IMR-90 (cell line): ENCODE measurements at regions not wholly inside any gene's neighbourhood (a gene's known extent, or its start where the extent isn't known, plus 50 kb on each side); places are given as distances from the start of the nearest gene placed in this dataset.

Source experiments
- ATAC-seq: fragments of 200-7000 bp; cut with Tn5 transposase; 2 replicates; pipeline ENCODE4 v1.9.1; 2020; ENCODE audit warnings: low read depth, mild to moderate bottlenecking, moderate library complexity
- BruUV-seq: library from RNA; stranded (reverse); fragments of 400-500 nt; replicated peaks from 2 replicates; lab custom pipeline; 2021; lab: Mats Ljungman, UMichigan
- CTCF ChIA-PET: fragments of 300-600 bp; formaldehyde crosslinking; extraction: SDS; loops from one replicate; lab custom pipeline; 2021; ENCODE audit warnings: antibody characterized with exemption; lab: Yijun Ruan, JAX
- POLR2A ChIA-PET: fragments of 300-600 bp; sonication (Branson Sonifier 250); formaldehyde crosslinking; loops from one replicate; lab custom pipeline; 2022; ENCODE audit warnings: antibody characterized with exemption; ENCODE audit not compliant: unreplicated experiment; lab: Charles Lee
- DNase-seq: peaks from one replicate; pipeline ENCODE4 v3.0.0; 2013
- H2AFZ ChIP-seq: replicated peaks from 2 replicates; pipeline ENCODE3; 2013; ENCODE audit warnings: low read length, mild to moderate bottlenecking; ENCODE audit not compliant: poor library complexity
- H2AK5ac ChIP-seq: 2 replicates; pipeline ENCODE4 v1.6.1; 2013; ENCODE audit warnings: low read depth, low read length, inconsistent platforms
- H2AK9ac ChIP-seq: replicated peaks from 2 replicates; pipeline ENCODE3; 2013; ENCODE audit warnings: mild to moderate bottlenecking, low read depth, low read length, moderate library complexity; ENCODE audit not compliant: poor library complexity
- H2BK120ac ChIP-seq: 2 replicates; pipeline ENCODE4 v1.6.1; 2013; ENCODE audit warnings: low read depth, low read length, inconsistent platforms
- H2BK15ac ChIP-seq: 3 replicates; pipeline ENCODE4 v1.6.1; 2013; ENCODE audit warnings: low read depth, low read length, inconsistent platforms
- H2BK20ac ChIP-seq: 2 replicates; pipeline ENCODE4 v1.6.1; 2013; ENCODE audit warnings: low read depth, mild to moderate bottlenecking, inconsistent platforms, low read length, moderate library complexity
- H2BK5ac ChIP-seq: 2 replicates; pipeline ENCODE4 v1.6.1; 2013; ENCODE audit warnings: mild to moderate bottlenecking, low read depth, low read length, inconsistent platforms; ENCODE audit not compliant: poor library complexity, severe bottlenecking
- H3K14ac ChIP-seq: replicated peaks from 2 replicates; pipeline ENCODE4 v1.6.1; 2013; ENCODE audit warnings: low read depth, low read length, inconsistent platforms
- H3K18ac ChIP-seq: 2 replicates; pipeline ENCODE4 v1.6.1; 2013; ENCODE audit warnings: low read depth, low read length, control low read depth
- H3K23ac ChIP-seq: 2 replicates; pipeline ENCODE4 v1.6.1; 2013; ENCODE audit warnings: low read depth, low read length, inconsistent platforms
- H3K27ac ChIP-seq: 2 replicates; pipeline ENCODE4 v1.5.1; 2013; ENCODE audit warnings: mild to moderate bottlenecking, control low read depth, low read length; ENCODE audit not compliant: insufficient read depth
- H3K27me3 ChIP-seq: 2 replicates; pipeline ENCODE4 v1.6.1; 2013; ENCODE audit warnings: low read length; ENCODE audit not compliant: control insufficient read depth, insufficient read depth
- H3K36me3 ChIP-seq: 2 replicates; pipeline ENCODE4 v1.6.1; 2013; ENCODE audit warnings: low read length, mixed read lengths; ENCODE audit not compliant: control insufficient read depth, insufficient read depth
- H3K4ac ChIP-seq: 2 replicates; pipeline ENCODE4 v1.6.1; 2013; ENCODE audit warnings: low read depth, low read length, inconsistent platforms
- H3K4me1 ChIP-seq: 2 replicates; pipeline ENCODE4 v1.6.1; 2013; ENCODE audit warnings: low read length, mixed read lengths; ENCODE audit not compliant: control insufficient read depth, insufficient read depth
- H3K4me2 ChIP-seq: 2 replicates; pipeline ENCODE4 v1.6.1; 2013; ENCODE audit warnings: low read depth, mild to moderate bottlenecking, control low read depth, low read length, moderate library complexity
- H3K4me3 ChIP-seq: 2 replicates; pipeline ENCODE4 v1.5.1; 2013; ENCODE audit warnings: low read depth, mild to moderate bottlenecking, control low read depth, low read length, moderate library complexity; ENCODE audit not compliant: insufficient read depth
- H3K56ac ChIP-seq: 2 replicates; pipeline ENCODE4 v1.6.1; 2013; ENCODE audit warnings: low read length, inconsistent platforms; ENCODE audit not compliant: insufficient read depth; ENCODE audit errors: extremely low read depth
- H3K79me1 ChIP-seq, 2 experiments: 2 replicates each; pipeline ENCODE4 v1.6.1; 2013; ENCODE audit warnings: low read length in 2 of 2, inconsistent platforms in 1 of 2, low read depth in 1 of 2
- H3K9ac ChIP-seq: 2 replicates; pipeline ENCODE4 v1.6.1; 2013; ENCODE audit warnings: low read depth, low read length, control low read depth
- H3K9me1 ChIP-seq: 2 replicates; pipeline ENCODE4 v1.6.1; 2013; ENCODE audit warnings: low read length, inconsistent platforms; ENCODE audit not compliant: insufficient read depth
- H3K9me3 ChIP-seq: 2 replicates; pipeline ENCODE4 v1.6.1; 2013; ENCODE audit warnings: low read length; ENCODE audit not compliant: control insufficient read depth, insufficient read depth
- H4K20me1 ChIP-seq: 2 replicates; pipeline ENCODE4 v1.6.1; 2013; ENCODE audit warnings: low read length, inconsistent platforms; ENCODE audit not compliant: insufficient read depth
- H4K5ac ChIP-seq: 2 replicates; pipeline ENCODE4 v1.6.1; 2013; ENCODE audit warnings: mild to moderate bottlenecking, low read depth, low read length, control low read depth
- H4K8ac ChIP-seq, 2 experiments: 2 replicates each; pipeline ENCODE4 v1.6.1; 2013; ENCODE audit warnings: low read depth in 2 of 2, low read length in 2 of 2, control low read depth in 1 of 2, inconsistent platforms in 1 of 2
- H4K91ac ChIP-seq: 2 replicates; pipeline ENCODE4 v1.6.1; 2013; ENCODE audit warnings: low read depth, low read length, inconsistent platforms; ENCODE audit not compliant: insufficient read depth
- BHLHE40 ChIP-seq: fragments of 150-350 bp; IDR thresholded peaks from 2 replicates; pipeline ENCODE4 v1.6.1; 2016; ENCODE audit warnings: mild to moderate bottlenecking, low read depth, low read length
- CEBPB ChIP-seq: IDR thresholded peaks from 2 replicates; pipeline ENCODE4 v1.6.1; 2012; ENCODE audit warnings: low read depth, low read length, improper control_type of control experiment
- CHD1 ChIP-seq: IDR thresholded peaks from 2 replicates; pipeline ENCODE4 v1.6.1; 2012; ENCODE audit warnings: low read depth, low read length, improper control_type of control experiment
- ELK1 ChIP-seq: fragments of 150-350 bp; IDR thresholded peaks from 2 replicates; pipeline ENCODE4 v1.6.1; 2016; ENCODE audit warnings: low read depth, mild to moderate bottlenecking, low read length, moderate library complexity, borderline replicate concordance
- FOS ChIP-seq: fragments of 150-350 bp; IDR thresholded peaks from 2 replicates; pipeline ENCODE4 v1.6.1; 2016; ENCODE audit warnings: low read depth, low read length
- MAZ ChIP-seq: IDR thresholded peaks from 2 replicates; pipeline ENCODE4 v1.6.1; 2012; ENCODE audit warnings: low read depth, mild to moderate bottlenecking, low read length, improper control_type of control experiment, moderate library complexity, borderline replicate concordance
- MXI1 ChIP-seq: IDR thresholded peaks from 2 replicates; pipeline ENCODE4 v1.6.1; 2012; ENCODE audit warnings: low read depth, mild to moderate bottlenecking, low read length, moderate library complexity, borderline replicate concordance
- RFX5 ChIP-seq: IDR thresholded peaks from 2 replicates; pipeline ENCODE4 v1.8.0; 2012; ENCODE audit warnings: low read depth, mild to moderate bottlenecking, low read length, moderate library complexity
- SMC3 ChIP-seq: fragments of 150-350 bp; IDR thresholded peaks from 2 replicates; pipeline ENCODE4 v1.6.1; 2016; ENCODE audit warnings: low read depth, mild to moderate bottlenecking, antibody characterized with exemption, low read length, moderate library complexity
- WGBS, 2 experiments: methylation state at CpG; one replicate each; pipeline versions ENCODE4 v1.1.5 to v1.1.7; 2013; ENCODE audit warnings: missing lambda C conversion rate in 2 of 2; ENCODE audit not compliant: insufficient read length in 1 of 2; ENCODE audit errors: extremely low coverage in 2 of 2; 5-methylcytosine and 5-hydroxymethylcytosine counted together
- dilution Hi-C: fragments of 300-500 bp; cut with HindIII; formaldehyde crosslinking; loops from one replicate; pipeline ENCODE4 v1.14.3; 2018; ENCODE audit warnings: low sequenced_read_pairs; ENCODE audit not compliant: unreplicated experiment
- in situ Hi-C: fragments of 300-500 bp; cut with MboI; formaldehyde crosslinking; loops from 3 replicates; pipeline ENCODE4 v1.14.3; 2019; ENCODE audit warnings: low sequenced_read_pairs, inconsistent platforms, mixed read lengths
- intact Hi-C: fragments of 100-400 bp; cut with micrococcal nuclease; formaldehyde crosslinking; loops from 2 replicates; pipeline ENCODE4 v1.10.0; 2022
- TF ChIP-seq, protein P1 (sequence below): conservative IDR thresholded peaks from 2 replicates; pipeline ENCODE4 v1.5.1; 2012; ENCODE audit warnings: mild to moderate bottlenecking, low read depth, low read length, improper control_type of control experiment

- no peak overlapping the region for H3K18ac ChIP-seq
- H3K79me1 ChIP-seq = no peaks in the 10 kb centered on the region
- H3K14ac ChIP-seq = no peak overlapping the region
- H2AK9ac ChIP-seq = no peak overlapping the region
- DNase-seq (no peak), ATAC-seq (no peak)
- H3K56ac ChIP-seq = no peak overlapping the region
- no TSS peak for BruUV-seq
- H4K5ac ChIP-seq = no peak overlapping the region
- no peaks in the 10 kb centered on the region for H3K9me3 ChIP-seq
- no peaks in the 10 kb centered on the region for H4K20me1 ChIP-seq
- H3K4me1 ChIP-seq = peaks cover 3% of the 10 kb centered on the region; the same call in 1 of the 2 replicates
- H4K8ac ChIP-seq = no peak overlapping the region
- H2AK5ac ChIP-seq = no peak overlapping the region
- no peak overlapping the region for H2BK15ac ChIP-seq
- intact Hi-C loops = no loop called here
- dilution Hi-C loops = no loop called here
- H3K9ac ChIP-seq = no peak overlapping the region
- H2BK5ac ChIP-seq = no peak overlapping the region
- no CpG with 5 or more reads among the region's 3 CpGs for WGBS, 2 experiments
- TF ChIP-seq MAZ = no peak
- no peak for TF ChIP-seq BHLHE40
- TF ChIP-seq MXI1 = no peak
- no peak for TF ChIP-seq RFX5
- TF ChIP-seq SMC3 = no peak
- TF ChIP-seq, protein P1, sequence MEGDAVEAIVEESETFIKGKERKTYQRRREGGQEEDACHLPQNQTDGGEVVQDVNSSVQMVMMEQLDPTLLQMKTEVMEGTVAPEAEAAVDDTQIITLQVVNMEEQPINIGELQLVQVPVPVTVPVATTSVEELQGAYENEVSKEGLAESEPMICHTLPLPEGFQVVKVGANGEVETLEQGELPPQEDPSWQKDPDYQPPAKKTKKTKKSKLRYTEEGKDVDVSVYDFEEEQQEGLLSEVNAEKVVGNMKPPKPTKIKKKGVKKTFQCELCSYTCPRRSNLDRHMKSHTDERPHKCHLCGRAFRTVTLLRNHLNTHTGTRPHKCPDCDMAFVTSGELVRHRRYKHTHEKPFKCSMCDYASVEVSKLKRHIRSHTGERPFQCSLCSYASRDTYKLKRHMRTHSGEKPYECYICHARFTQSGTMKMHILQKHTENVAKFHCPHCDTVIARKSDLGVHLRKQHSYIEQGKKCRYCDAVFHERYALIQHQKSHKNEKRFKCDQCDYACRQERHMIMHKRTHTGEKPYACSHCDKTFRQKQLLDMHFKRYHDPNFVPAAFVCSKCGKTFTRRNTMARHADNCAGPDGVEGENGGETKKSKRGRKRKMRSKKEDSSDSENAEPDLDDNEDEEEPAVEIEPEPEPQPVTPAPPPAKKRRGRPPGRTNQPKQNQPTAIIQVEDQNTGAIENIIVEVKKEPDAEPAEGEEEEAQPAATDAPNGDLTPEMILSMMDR = no peak
- no peak for TF ChIP-seq CHD1
- no peak for TF ChIP-seq ELK1
- no peak for TF ChIP-seq CEBPB
- TF ChIP-seq FOS = no peak
- H2BK120ac ChIP-seq = no peak overlapping the region
- no peak overlapping the region for H2BK20ac ChIP-seq
- H3K9me1 ChIP-seq = no peaks in the 10 kb centered on the region
- H4K91ac ChIP-seq = no peak overlapping the region
- in situ Hi-C loops = no loop called here
- no peak overlapping the region for H3K27ac ChIP-seq
- H3K27me3 ChIP-seq = peaks cover 4% of the 10 kb centered on the region; the same call in 1 of the 2 replicates
- ChIA-PET POLR2A (no interaction called here), CTCF (no interaction called here)
- no peak overlapping the region for H3K4me2 ChIP-seq
- H3K4me3 ChIP-seq = no peak overlapping the region
- no peak overlapping the region for H2AFZ ChIP-seq
- H3K4ac ChIP-seq = no peak overlapping the region; the same call in 1 of the 2 replicates
- no peaks in the 10 kb centered on the region for H3K36me3 ChIP-seq
- H3K23ac ChIP-seq = no peak overlapping the region
These were observed 184.8 kb upstream of the NTF3 start for GRCh38 chr12:5247144-5247543.
